Testis (tissue), 2 donors: ENCODE measurements at regions not wholly inside any gene's neighbourhood (a gene's known extent, or its start where the extent isn't known, plus 50 kb on each side); places are given as distances from the start of the nearest gene placed in this dataset.
"Not testable (repeated sequence)": the region's sequence is repeated elsewhere in the genome, so short reads cannot be mapped to it uniquely, and the experiment has no call there.

Source experiments
- DNase-seq: peaks from one replicate; pipeline ENCODE4 v3.0.0-alpha.2; 2019
- H3K27ac ChIP-seq, 2 donors: fragments of 200-600 bp; sonication (generic); one replicate each; pipeline ENCODE4 v1.5.1; 2019
- H3K27me3 ChIP-seq: fragments of 200-600 bp; sonication (generic); one replicate; pipeline ENCODE4 v1.5.1; 2019
- H3K36me3 ChIP-seq: fragments of 200-600 bp; sonication (generic); one replicate; pipeline ENCODE4 v1.5.1; 2017; ENCODE audit warnings: low read depth; ENCODE audit errors: missing control alignments
- H3K4me1 ChIP-seq: fragments of 200-600 bp; sonication (generic); one replicate; pipeline ENCODE4 v1.5.1; 2019
- H3K4me3 ChIP-seq, 2 donors: fragments of 200-600 bp; sonication (generic); one replicate each; pipeline ENCODE4 v1.5.1; 2017 to 2019
- H3K9me3 ChIP-seq: fragments of 200-600 bp; sonication (generic); one replicate; pipeline ENCODE4 v1.5.1; 2017
- CTCF ChIP-seq, 3 experiments: fragments of 450-650 bp in 2 of 3; fragments of 200-600 bp in 1 of 3; sonication (generic) in 1 of 3; IDR thresholded peaks; one replicate each; pipeline ENCODE4 v1.5.1; 2016 to 2019; ENCODE audit warnings: antibody characterized with exemption in 3 of 3, mild to moderate bottlenecking in 2 of 3, moderate library complexity in 1 of 3
- POLR2A ChIP-seq: fragments of 450-650 bp; IDR thresholded peaks from one replicate; pipeline ENCODE4 v1.6.1; 2017; ENCODE audit warnings: antibody characterized with exemption, mild to moderate bottlenecking, moderate library complexity
- WGBS, 2 donors: methylation state at CpG; one replicate each; pipeline ENCODE4 v1.1.5; 2018; 5-methylcytosine and 5-hydroxymethylcytosine counted together
- intact Hi-C: fragments of 100-400 bp; cut with DNase I; formaldehyde crosslinking; loops from one replicate; pipeline ENCODE4 v1.15.1; 2023; ENCODE audit warnings: low total_unique reads

GRCh38 chr12:61566183-61566582, 694.0 kb upstream of the USP15 start:
- H3K27me3 ChIP-seq = no peaks in the 10 kb centered on the region
- H3K36me3 ChIP-seq = no peaks in the 10 kb centered on the region
- 86 to 87% methylated on average over 2 of the region's 2 CpGs for WGBS, 2 donors
- H3K9me3 ChIP-seq = no peaks in the 10 kb centered on the region
- DNase-seq = no peak
- no peaks in the 10 kb centered on the region for H3K4me1 ChIP-seq
- intact Hi-C loops = no loop called here
- no peak overlapping the region for H3K4me3 ChIP-seq
- no peak overlapping the region for H3K27ac ChIP-seq
- TF ChIP-seq CTCF (IDR thresholded peaks at IDR 0.05) = no peak

- no peak for TF ChIP-seq POLR2A
- no peak for TF ChIP-seq CTCF (IDR thresholded peaks at IDR 0.05)
- Histone ChIP-seq H3K36me3 (no peaks in the 10 kb centered on the region), H3K4me1 (no peaks in the 10 kb centered on the region), H3K27me3 (no peaks in the 10 kb centered on the region), H3K27ac (no peak overlapping the region), H3K4me3 (no peak overlapping the region), H3K9me3 (no peaks in the 10 kb centered on the region)
- 76 to 81% methylated on average over 3 of the region's 3 CpGs for WGBS, 2 donors
- DNase-seq = no peak
- intact Hi-C loops = no loop called here
These were observed 685.9 kb upstream of the USP15 start for GRCh38 chr12:61574339-61574738.

GRCh38 chr12:61584943-61585342, 675.3 kb upstream of the USP15 start:
- Histone ChIP-seq H3K27ac (no peak overlapping the region), H3K27me3 (no peaks in the 10 kb centered on the region), H3K4me3 (no peak overlapping the region), H3K36me3 (no peaks in the 10 kb centered on the region), H3K4me1 (no peaks in the 10 kb centered on the region), H3K9me3 (no peaks in the 10 kb centered on the region)
- no peak for TF ChIP-seq POLR2A
- TF ChIP-seq CTCF (IDR thresholded peaks at IDR 0.05) = no peak
- no peak for DNase-seq
- intact Hi-C loops = no loop called here
- 86 to 92% methylated on average over 1 of the region's 1 CpG for WGBS, 2 donors

- H3K4me1 ChIP-seq, H3K4me3 ChIP-seq, H3K27me3 ChIP-seq, H3K27ac ChIP-seq, intact Hi-C loops, H3K36me3 ChIP-seq, H3K9me3 ChIP-seq, DNase-seq: not testable (repeated sequence)
These were observed 669.3 kb upstream of the USP15 start for GRCh38 chr12:61590864-61591263.

- TF ChIP-seq CTCF (IDR thresholded peaks at IDR 0.05) (no peak), POLR2A (no peak)
- no peak for DNase-seq
- no peak overlapping the region for H3K4me3 ChIP-seq
- H3K36me3 ChIP-seq = no peaks in the 10 kb centered on the region
- intact Hi-C loops = no loop called here
- no peaks in the 10 kb centered on the region for H3K27me3 ChIP-seq
- H3K27ac ChIP-seq = no peak overlapping the region
- H3K9me3 ChIP-seq = no peaks in the 10 kb centered on the region
- no peaks in the 10 kb centered on the region for H3K4me1 ChIP-seq
These were observed 650.1 kb upstream of the USP15 start for GRCh38 chr12:61610143-61610542.
